SJSA1 (cell line): ENCODE measurements at regions not wholly inside any gene's neighbourhood (a gene's known extent, or its start where the extent isn't known, plus 50 kb on each side); places are given as distances from the start of the nearest gene placed in this dataset.

Experiments
- DNase-seq, 2 experiments: peaks; one replicate each; pipeline ENCODE4 v3.0.0-alpha.2; 2015 to 2020; ENCODE audit warnings: low spot score in 2 of 2, low read depth in 1 of 2
- H3K27ac ChIP-seq: fragments of 250-450 bp; sonication (Bioruptor Pico); 2 replicates; pipeline ENCODE4 v1.5.1; 2020; ENCODE audit warnings: mild to moderate bottlenecking, moderate library complexity
- H3K27me3 ChIP-seq: fragments of 250-450 bp; sonication (Bioruptor Pico); replicated peaks from 2 replicates; pipeline ENCODE4 v1.5.1; 2020; ENCODE audit warnings: mild to moderate bottlenecking, moderate library complexity
- H3K36me3 ChIP-seq: fragments of 250-450 bp; sonication (Bioruptor Pico); 2 replicates; pipeline ENCODE4 v1.5.1; 2020; ENCODE audit warnings: mild to moderate bottlenecking
- H3K4me1 ChIP-seq: fragments of 250-450 bp; sonication (Bioruptor Pico); replicated peaks from 2 replicates; pipeline ENCODE4 v1.6.1; 2021; ENCODE audit warnings: mild to moderate bottlenecking
- H3K4me3 ChIP-seq: fragments of 250-450 bp; sonication (Bioruptor Pico); 2 replicates; pipeline ENCODE4 v1.5.1; 2020; ENCODE audit warnings: mild to moderate bottlenecking
- H3K9me3 ChIP-seq: fragments of 250-450 bp; sonication (Bioruptor Pico); replicated peaks from 2 replicates; pipeline ENCODE4 v1.5.1; 2020; ENCODE audit warnings: mild to moderate bottlenecking

- peaks cover 3% of the 10 kb centered on the region; the same call in 1 of the 2 replicates for H3K9me3 ChIP-seq
- no peak overlapping the region for H3K27ac ChIP-seq
- DNase-seq, result no peak
- H3K36me3 ChIP-seq, result no peaks in the 10 kb centered on the region
- no peak overlapping the region for H3K4me3 ChIP-seq
- no peaks in the 10 kb centered on the region for H3K4me1 ChIP-seq
- H3K27me3 ChIP-seq, result no peaks in the 10 kb centered on the region
Measured at GRCh38 chr16:6146874-6147425, 1049.4 kb upstream of the EEF2KMT start.

DNA sequence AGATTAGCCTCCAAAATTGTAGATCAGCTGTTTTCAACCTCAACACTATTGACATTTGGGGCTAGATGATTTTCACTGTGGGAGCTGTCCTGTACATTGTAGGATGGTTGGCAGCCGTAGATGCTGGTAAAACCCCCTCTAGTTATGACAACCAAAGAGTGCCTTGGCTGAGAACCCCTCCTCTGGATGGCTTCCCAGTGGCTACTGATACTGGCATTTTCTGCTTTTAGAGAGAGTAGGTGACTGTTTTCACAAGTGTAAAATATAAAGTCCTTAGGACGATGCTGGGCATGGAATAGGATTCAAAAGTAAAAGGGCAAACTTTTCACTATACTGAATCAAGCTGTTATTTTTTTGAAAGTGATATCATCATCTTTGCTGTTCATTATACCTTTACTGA lies 1048.8 kb upstream of the EEF2KMT start:
- Histone ChIP-seq H3K4me3 (no peak overlapping the region), H3K36me3 (no peaks in the 10 kb centered on the region), H3K27ac (no peak overlapping the region), H3K9me3 (peaks cover 3% of the 10 kb centered on the region; the same call in 1 of the 2 replicates), H3K27me3 (no peaks in the 10 kb centered on the region), H3K4me1 (no peaks in the 10 kb centered on the region)
- DNase-seq, result no peak

DNA sequence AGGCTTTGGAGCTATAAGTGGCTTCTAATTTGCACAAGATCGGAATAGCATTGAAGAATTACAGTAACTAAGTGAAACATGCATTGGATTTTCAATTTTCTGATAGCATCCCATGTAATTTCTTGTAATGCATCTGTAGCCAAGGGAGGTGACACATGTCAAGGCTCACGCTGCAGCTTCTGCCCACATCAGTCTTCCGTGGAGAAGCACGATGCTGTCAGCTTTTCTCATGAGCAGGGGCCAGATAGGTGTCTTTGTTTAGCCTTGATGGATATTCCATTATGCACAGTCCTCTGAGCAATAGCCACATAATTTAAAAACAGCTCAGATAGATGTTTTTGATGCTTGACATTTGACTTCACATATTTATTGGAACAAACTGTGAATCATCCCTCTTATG lies 1046.9 kb upstream of the EEF2KMT start:
- H3K9me3 ChIP-seq, result peaks cover 3% of the 10 kb centered on the region; the same call in 1 of the 2 replicates

GRCh38 chr16:6143020-6143419 lies 1045.4 kb upstream of the EEF2KMT start:
- Histone ChIP-seq H3K4me3 (no peak overlapping the region), H3K27ac (no peak overlapping the region), H3K9me3 (peaks cover 3% of the 10 kb centered on the region; the same call in 1 of the 2 replicates), H3K36me3 (no peaks in the 10 kb centered on the region), H3K27me3 (no peaks in the 10 kb centered on the region), H3K4me1 (no peaks in the 10 kb centered on the region)
- no peak for DNase-seq

More for the DNA sequence above, 1046.9 kb upstream of the EEF2KMT start:
- Histone ChIP-seq H3K27me3 (no peaks in the 10 kb centered on the region), H3K4me1 (no peaks in the 10 kb centered on the region), H3K36me3 (no peaks in the 10 kb centered on the region), H3K27ac (no peak overlapping the region), H3K4me3 (no peak overlapping the region)
- no peak for DNase-seq

- H3K4me1 ChIP-seq, result no peaks in the 10 kb centered on the region
- no peaks in the 10 kb centered on the region for H3K36me3 ChIP-seq
- peaks cover 3% of the 10 kb centered on the region; the same call in 1 of the 2 replicates for H3K9me3 ChIP-seq
- no peak overlapping the region for H3K4me3 ChIP-seq
- no peaks in the 10 kb centered on the region for H3K27me3 ChIP-seq
- no peak overlapping the region for H3K27ac ChIP-seq
- no peak for DNase-seq
Measured at GRCh38 chr16:6133009-6133557, 1035.5 kb upstream of the EEF2KMT start.

DNA sequence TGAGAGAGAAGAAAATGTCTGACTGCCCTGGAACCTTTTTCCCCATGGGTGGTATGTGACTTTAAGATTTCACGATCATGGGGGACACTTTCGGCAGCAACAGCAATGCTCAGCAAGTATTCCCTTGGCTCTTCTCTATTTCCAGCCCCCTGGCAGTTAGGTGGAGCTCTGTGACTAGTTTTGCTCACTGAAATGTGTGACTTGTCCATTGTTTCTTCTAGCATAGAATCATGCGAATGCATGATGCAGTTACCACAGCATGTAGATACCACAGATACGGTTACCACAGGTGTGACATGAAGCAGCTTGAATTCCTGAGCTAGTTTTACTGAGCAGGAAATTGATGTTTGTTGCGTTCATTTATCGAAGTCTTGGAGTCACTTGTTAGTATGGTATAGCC lies 1034.5 kb upstream of the EEF2KMT start:
- no peaks in the 10 kb centered on the region for H3K4me1 ChIP-seq
- no peak overlapping the region for H3K27ac ChIP-seq
- DNase-seq, result no peak
- H3K4me3 ChIP-seq, result no peak overlapping the region
- H3K36me3 ChIP-seq, result no peaks in the 10 kb centered on the region
- H3K27me3 ChIP-seq, result no peaks in the 10 kb centered on the region
- H3K9me3 ChIP-seq, result peaks cover 3% of the 10 kb centered on the region; the same call in 1 of the 2 replicates

DNA sequence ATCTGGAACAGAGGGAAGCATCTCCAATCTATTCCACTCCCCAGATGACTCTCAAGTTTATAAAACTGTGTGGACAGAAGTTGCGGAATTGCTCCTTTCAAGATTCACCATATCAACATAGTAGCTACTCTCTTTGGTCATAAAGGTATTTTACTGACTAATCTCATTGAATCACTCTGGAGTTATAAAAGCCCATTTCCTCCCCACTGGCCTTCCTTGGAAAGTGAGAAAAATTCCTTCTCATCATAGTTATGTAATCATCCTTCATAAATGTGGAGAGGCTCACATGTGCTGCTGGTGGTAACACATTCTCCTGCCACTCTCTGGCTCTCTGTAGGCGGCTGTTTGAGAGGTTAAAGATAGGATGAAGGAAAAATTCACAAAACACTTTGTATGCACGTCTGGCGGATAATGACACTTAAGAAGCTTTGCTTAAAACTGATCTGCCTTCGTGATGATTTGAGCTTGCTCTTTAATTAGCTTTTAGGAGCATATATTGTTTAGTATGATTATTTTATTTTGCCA lies 1034.0 kb upstream of the EEF2KMT start:
- Histone ChIP-seq H3K36me3 (no peaks in the 10 kb centered on the region), H3K9me3 (peaks cover 5% of the 10 kb centered on the region; the same call in 1 of the 2 replicates), H3K4me3 (no peak overlapping the region), H3K27ac (no peak overlapping the region), H3K4me1 (no peaks in the 10 kb centered on the region), H3K27me3 (no peaks in the 10 kb centered on the region)
- no peak for DNase-seq

DNA sequence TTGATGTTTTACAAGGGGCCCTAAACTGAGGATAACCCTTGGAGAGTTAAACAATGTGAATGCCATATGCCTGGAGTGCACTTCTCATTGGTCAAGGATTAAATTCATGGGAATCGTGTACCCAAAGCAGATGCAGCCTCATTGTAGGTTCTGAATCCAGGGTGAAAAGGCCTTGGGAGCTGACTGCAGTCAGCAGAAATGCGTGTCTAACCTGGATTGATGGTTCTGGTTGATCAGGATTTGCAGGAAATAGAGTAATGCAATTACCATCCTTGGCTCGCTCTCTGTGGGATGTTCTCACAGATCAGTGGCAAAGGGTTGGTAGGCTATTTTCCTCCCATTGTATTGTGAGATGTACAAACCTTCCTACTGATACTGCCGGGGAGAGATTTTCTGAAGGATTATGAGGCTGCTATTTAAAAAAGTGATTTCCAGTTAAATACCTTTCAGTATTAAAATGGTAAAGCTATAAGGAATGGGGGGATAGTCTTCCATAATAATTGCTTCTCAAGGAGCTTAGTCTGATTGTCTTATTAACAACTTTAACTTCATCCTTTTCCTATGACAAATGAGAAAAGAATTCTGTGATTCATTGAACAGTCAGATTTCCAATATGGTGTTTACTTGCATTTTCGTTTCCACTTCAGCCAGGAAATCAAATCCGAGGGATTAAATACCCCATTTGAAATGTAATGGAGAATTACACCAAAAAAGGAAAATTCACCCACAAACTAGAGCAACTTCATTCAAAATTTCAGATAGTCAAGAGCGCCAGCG lies 1028.1 kb upstream of the EEF2KMT start:
- Histone ChIP-seq H3K27ac (no peak overlapping the region), H3K36me3 (no peaks in the 10 kb centered on the region), H3K9me3 (0 out of 2 replicates have a peak, but pooled peaks cover 3% of the 10 kb centered on the region), H3K4me1 (no peaks in the 10 kb centered on the region), H3K27me3 (no peaks in the 10 kb centered on the region), H3K4me3 (no peak overlapping the region)
- no peak for DNase-seq

- Histone ChIP-seq H3K27me3 (no peaks in the 10 kb centered on the region), H3K4me3 (no peak overlapping the region), H3K9me3 (0 out of 2 replicates have a peak, but pooled peaks cover 3% of the 10 kb centered on the region), H3K4me1 (no peaks in the 10 kb centered on the region), H3K27ac (no peak overlapping the region), H3K36me3 (no peaks in the 10 kb centered on the region)
- DNase-seq, result no peak
Measured at GRCh38 chr16:6124136-6124535, 1026.5 kb upstream of the EEF2KMT start.

DNA sequence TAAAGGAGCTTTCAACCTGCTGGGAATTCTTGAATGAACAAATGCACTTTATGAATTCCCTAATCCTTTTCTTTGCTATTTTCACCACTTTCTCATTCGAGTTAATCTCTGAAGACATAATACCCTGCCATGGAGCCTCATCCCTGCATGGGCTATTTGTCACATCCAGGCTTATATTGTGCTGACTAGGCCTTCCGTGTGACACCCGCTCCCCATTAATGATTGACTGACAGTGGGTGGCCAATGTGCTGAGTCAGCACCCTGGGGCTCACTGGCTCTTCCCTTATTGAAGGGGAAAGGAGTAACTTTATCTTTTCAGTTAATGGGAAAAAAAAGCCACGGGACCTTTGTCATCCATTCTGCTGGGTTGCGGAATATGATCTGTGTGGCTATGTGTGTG lies 1024.8 kb upstream of the EEF2KMT start:
- Histone ChIP-seq H3K4me1 (no peaks in the 10 kb centered on the region), H3K9me3 (0 out of 2 replicates have a peak, but pooled peaks cover 3% of the 10 kb centered on the region), H3K4me3 (no peak overlapping the region), H3K27ac (no peak overlapping the region), H3K36me3 (no peaks in the 10 kb centered on the region), H3K27me3 (no peaks in the 10 kb centered on the region)
- DNase-seq, result no peak

GRCh38 chr16:6114691-6115090 lies 1017.1 kb upstream of the EEF2KMT start:
- Histone ChIP-seq H3K36me3 (no peaks in the 10 kb centered on the region), H3K4me1 (no peaks in the 10 kb centered on the region), H3K27me3 (no peaks in the 10 kb centered on the region), H3K4me3 (no peak overlapping the region), H3K9me3 (peaks cover 2% of the 10 kb centered on the region; the same call in 1 of the 2 replicates), H3K27ac (no peak overlapping the region)
- no peak for DNase-seq

DNA sequence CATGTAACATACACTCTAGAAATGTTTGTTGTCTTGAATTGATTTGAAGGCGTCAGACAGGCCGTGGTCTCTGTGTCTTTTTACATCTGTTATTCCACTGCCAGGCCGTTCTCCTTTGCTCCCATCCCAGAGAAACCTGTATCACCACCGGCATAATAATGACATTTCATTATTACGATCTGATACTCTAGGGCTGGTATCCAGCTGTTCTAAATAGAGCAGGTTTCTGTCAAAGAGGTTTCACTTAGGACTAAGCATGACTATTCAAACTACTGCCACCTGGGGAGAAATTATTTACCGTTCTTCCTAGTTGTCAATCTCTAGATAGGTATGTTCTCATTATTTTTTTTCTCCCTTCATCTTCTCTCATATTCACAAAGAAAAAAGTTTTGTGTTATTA lies 1016.2 kb upstream of the EEF2KMT start:
- H3K4me3 ChIP-seq, result no peak overlapping the region

GRCh38 chr16:6112700-6113099 lies 1015.1 kb upstream of the EEF2KMT start:
- H3K36me3 ChIP-seq, result no peaks in the 10 kb centered on the region
- no peak overlapping the region for H3K4me3 ChIP-seq
- no peaks in the 10 kb centered on the region for H3K27me3 ChIP-seq
- H3K27ac ChIP-seq, result no peak overlapping the region
- H3K4me1 ChIP-seq, result no peaks in the 10 kb centered on the region
- H3K9me3 ChIP-seq, result peaks cover 2% of the 10 kb centered on the region; the same call in 1 of the 2 replicates
- no peak for DNase-seq

More for the DNA sequence above, 1016.2 kb upstream of the EEF2KMT start:
- Histone ChIP-seq H3K9me3 (peaks cover 2% of the 10 kb centered on the region; the same call in 1 of the 2 replicates), H3K4me1 (no peaks in the 10 kb centered on the region), H3K27me3 (no peaks in the 10 kb centered on the region), H3K27ac (no peak overlapping the region), H3K36me3 (no peaks in the 10 kb centered on the region)
- no peak for DNase-seq

GRCh38 chr16:6111390-6111789 lies 1013.8 kb upstream of the EEF2KMT start:
- Histone ChIP-seq H3K4me1 (no peaks in the 10 kb centered on the region), H3K36me3 (no peaks in the 10 kb centered on the region), H3K4me3 (no peak overlapping the region), H3K9me3 (peaks cover 2% of the 10 kb centered on the region; the same call in 1 of the 2 replicates), H3K27ac (no peak overlapping the region), H3K27me3 (no peaks in the 10 kb centered on the region)
- no peak for DNase-seq
